ENCODE measurements at regions not wholly inside any gene's neighbourhood (a gene's known extent, or its start where the extent isn't known, plus 50 kb on each side); places are given as distances from the start of the nearest gene placed in this dataset.

- no peak for DNase-seq (ENCODE audit: low read depth in 2 of 2)
Measured at GRCh38 chr2:14684516-14684915, 52.0 kb downstream of the LRATD1 start.

GRCh38 chr2:14690926-14691325, 58.4 kb downstream of the LRATD1 start:
- no peak for DNase-seq (ENCODE audit: low read depth in 2 of 2)

- no peak for DNase-seq (ENCODE audit: low read depth in 2 of 2)
Measured at GRCh38 chr2:14693874-14694273, 61.4 kb downstream of the LRATD1 start.

GRCh38 chr2:14700753-14701152, 68.2 kb downstream of the LRATD1 start:
- peak; percentile 45 to 51 for DNase-seq (ENCODE audit: low read depth in 2 of 2)

GRCh38 chr2:14702258-14702657, 69.7 kb downstream of the LRATD1 start:
- no peak for DNase-seq (ENCODE audit: low read depth in 2 of 2)

GRCh38 chr2:14706201-14706600, 73.7 kb downstream of the LRATD1 start:
- DNase-seq (ENCODE audit: low read depth in 2 of 2): no peak

GRCh38 chr2:14712111-14712510, 79.6 kb downstream of the LRATD1 start:
- DNase-seq (ENCODE audit: low read depth in 2 of 2): no peak

GRCh38 chr2:14713248-14713647, 80.7 kb downstream of the LRATD1 start:
- no peak for DNase-seq (ENCODE audit: low read depth in 2 of 2)

GRCh38 chr2:14715600-14715999, 83.1 kb downstream of the LRATD1 start:
- DNase-seq (ENCODE audit: low read depth in 2 of 2): no peak

- no peak for DNase-seq (ENCODE audit: low read depth in 2 of 2)
Measured at GRCh38 chr2:14716319-14716718, 83.8 kb downstream of the LRATD1 start.

GRCh38 chr2:14717131-14717530, 84.6 kb downstream of the LRATD1 start:
- no peak for DNase-seq (ENCODE audit: low read depth in 2 of 2)

- DNase-seq (ENCODE audit: low read depth in 2 of 2): no peak
Measured at GRCh38 chr2:14720319-14720718, 87.8 kb downstream of the LRATD1 start.

- DNase-seq (ENCODE audit: low read depth in 2 of 2): no peak
Measured at GRCh38 chr2:14720739-14721138, 88.2 kb downstream of the LRATD1 start.

GRCh38 chr2:14722904-14723570, 90.5 kb downstream of the LRATD1 start:
- DNase-seq (ENCODE audit: low read depth in 2 of 2): no peak

- DNase-seq (ENCODE audit: low read depth in 2 of 2): no peak
Measured at GRCh38 chr2:14723684-14724083, 91.2 kb downstream of the LRATD1 start.

- DNase-seq (ENCODE audit: low read depth in 2 of 2): no peak
Measured at GRCh38 chr2:14735696-14736095, 103.2 kb downstream of the LRATD1 start.

- no peak for DNase-seq (ENCODE audit: low read depth in 2 of 2)
Measured at GRCh38 chr2:14737201-14737600, 104.7 kb downstream of the LRATD1 start.

- no peak for DNase-seq (ENCODE audit: low read depth in 2 of 2)
Measured at GRCh38 chr2:14743861-14744260, 111.3 kb downstream of the LRATD1 start.

GRCh38 chr2:14745288-14746076, 113.0 kb downstream of the LRATD1 start:
- DNase-seq (ENCODE audit: low read depth in 2 of 2): no peak

- DNase-seq (ENCODE audit: low read depth in 2 of 2): no peak
Measured at GRCh38 chr2:14746133-14746532, 113.6 kb downstream of the LRATD1 start.

GRCh38 chr2:14747447-14747846, 114.9 kb downstream of the LRATD1 start:
- no peak for DNase-seq (ENCODE audit: low read depth in 2 of 2)

GRCh38 chr2:14749884-14750283, 117.4 kb downstream of the LRATD1 start:
- DNase-seq (ENCODE audit: low read depth in 2 of 2): peak; percentile 12 to 13

- DNase-seq (ENCODE audit: low read depth in 2 of 2): no peak
Measured at GRCh38 chr2:14750433-14750832, 117.9 kb downstream of the LRATD1 start.
